NCI-H1105 (cell line): ENCODE measurements at regions not wholly inside any gene's neighbourhood (a gene's known extent, or its start where the extent isn't known, plus 50 kb on each side); places are given as distances from the start of the nearest gene placed in this dataset.
A peak's percentile ranks its signal among the peaks of the same experiment; 100 is the strongest.

ENCODE experiments used
- DNase-seq: peaks from one replicate; lab custom pipeline; 2025; lab: John Stamatoyannopoulos, UW

DNA sequence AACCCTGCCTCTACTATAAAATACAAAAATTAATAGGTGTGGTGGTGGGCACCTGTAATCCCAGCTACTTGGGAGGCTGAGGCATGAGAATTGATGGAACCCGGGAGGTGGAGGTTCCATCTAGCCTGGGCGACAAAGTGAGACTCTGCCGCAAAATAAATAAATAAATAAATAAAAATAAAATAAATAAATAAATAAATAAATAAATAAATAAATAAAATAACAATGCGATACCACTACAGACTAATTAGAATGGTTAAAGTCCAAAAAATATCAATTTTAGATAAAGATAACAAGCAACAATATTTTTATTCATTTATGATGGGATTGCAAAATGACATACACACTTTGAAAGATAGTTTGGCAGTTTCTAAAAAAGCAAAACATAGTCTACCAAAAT lies 1131.5 kb downstream of the SI start:
- DNase-seq, result no peak

- DNase-seq, result no peak
Observed at GRCh38 chr3:163943664-163944063, 1134.6 kb downstream of the SI start.

DNA sequence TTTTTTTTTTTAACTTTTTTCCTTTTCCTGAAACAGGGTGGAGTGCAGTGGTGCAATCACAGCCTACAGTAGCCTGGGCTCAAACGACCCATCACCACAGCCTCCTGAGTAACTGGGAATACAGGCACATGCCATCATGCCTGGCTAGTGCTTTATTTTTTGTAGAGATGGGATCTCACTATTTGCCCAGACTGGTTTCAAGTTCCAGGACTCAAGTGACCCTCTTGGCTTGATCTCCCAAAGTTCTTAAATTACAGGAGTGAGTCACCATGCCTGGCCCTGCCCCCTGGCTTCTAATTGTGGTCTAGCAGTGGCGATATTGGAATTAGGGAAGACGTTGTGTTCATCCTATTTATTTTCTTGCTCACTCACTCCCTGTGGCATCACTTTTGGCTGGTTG lies 1138.4 kb downstream of the SI start:
- no peak for DNase-seq

GRCh38 chr3:163936543-163936942 lies 1141.8 kb downstream of the SI start:
- no peak for DNase-seq

- DNase-seq, result no peak
Observed at GRCh38 chr3:163935411-163935810, 1142.9 kb downstream of the SI start.

- no peak for DNase-seq
Observed at GRCh38 chr3:163929069-163929652, 1149.1 kb downstream of the SI start.

GRCh38 chr3:163927521-163927920 lies 1150.8 kb downstream of the SI start:
- DNase-seq, result no peak

DNA sequence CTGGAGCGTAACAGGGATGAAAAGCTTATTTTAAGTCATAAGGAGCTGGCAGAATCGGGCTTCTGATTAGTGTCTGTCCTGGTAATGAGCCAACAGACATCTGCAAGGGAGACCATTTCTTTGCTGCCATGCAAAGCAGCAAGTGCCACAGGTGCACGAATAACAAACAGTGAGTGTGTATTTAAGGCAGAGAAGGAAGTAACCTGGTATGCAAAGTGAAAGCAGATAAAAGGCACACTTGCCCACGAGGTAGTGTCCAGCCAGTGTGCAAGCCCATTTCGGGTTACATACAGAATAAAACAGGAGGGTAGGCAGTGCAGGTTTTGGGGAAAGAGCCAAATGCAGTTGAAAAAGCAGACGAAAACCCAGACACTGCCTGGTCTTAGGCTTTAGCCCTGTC lies 1153.7 kb downstream of the SI start:
- DNase-seq, result no peak

DNA sequence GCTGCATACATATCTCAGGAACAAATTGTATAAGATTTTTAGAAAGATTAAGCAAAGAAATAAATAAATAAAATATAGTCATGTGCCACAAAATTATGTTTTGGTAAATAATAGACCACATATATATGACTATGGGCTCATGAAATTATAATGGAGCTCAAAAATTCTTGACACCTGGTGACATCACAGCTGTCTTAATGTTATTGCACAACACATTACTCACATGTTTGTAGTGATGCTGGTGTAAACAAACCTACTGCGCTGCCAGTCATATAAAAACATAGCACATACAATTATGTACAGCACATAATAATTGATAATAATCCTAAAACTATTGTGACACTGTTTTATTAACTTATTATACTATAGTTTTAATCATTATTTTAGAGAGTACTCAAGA lies 1159.1 kb downstream of the SI start:
- DNase-seq, result no peak

DNA sequence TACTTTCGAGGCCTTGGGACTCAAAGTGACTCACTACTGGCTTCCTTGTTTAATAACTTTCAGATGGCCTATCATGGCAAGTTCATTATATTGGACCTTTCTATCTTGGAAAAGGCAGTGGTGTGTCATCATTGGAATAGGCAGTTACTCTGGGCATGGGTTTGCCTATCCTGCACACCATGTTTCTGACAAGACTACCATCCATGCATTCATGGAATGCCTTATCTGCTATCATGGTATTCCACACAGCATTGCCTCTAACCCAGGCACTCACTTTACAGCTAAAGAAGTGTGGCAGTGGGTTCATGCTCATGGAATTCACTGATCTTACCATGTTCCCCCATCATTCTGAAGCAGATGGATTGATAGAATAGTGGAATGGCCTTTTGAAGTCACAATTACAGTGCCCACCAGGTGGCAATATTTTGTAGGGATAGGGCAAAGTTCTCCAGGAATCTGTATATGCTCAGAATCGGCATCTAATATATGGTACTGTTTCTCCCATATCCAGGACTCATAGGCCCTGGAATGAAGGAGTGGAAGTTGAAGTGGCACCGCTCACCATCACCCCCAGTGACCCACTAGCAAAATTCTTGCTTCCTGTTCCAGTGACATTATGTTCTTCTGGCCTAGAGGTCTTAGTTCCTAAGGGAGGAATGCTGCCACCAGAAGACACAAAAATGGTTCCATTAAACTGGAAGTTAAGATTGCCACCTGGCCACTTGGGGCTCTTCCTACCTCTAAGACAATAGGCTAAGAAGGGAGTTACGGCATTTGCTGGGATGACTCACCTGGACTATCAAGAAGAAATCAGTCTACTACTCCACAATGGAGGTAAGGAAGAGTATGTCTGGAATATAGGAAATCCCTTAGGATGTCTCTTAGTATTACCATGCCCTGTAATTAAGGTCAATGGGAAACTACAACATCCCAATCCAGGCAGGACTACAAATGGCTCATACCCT lies 1161.4 kb downstream of the SI start:
- DNase-seq, result peak; percentile 17

DNA sequence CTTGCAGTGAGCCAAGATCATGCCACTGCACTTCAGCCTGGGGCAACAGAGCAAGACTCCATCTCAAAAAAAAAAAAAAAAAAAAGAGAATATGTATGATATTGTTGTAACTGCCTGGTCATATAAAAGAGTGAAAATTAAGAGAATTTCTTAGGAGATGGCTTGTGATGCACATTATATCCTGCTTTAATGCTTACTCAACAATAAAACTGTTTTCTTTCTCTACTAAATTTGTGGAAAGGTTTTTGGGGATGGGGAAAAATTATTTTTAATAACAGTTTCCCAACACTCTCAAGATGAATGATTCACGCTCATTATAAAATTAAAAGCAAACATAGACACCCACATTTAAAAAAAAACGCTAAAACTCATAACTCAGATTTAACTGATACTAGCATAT lies 1163.0 kb downstream of the SI start:
- DNase-seq, result no peak

GRCh38 chr3:163914567-163914966 lies 1163.7 kb downstream of the SI start:
- DNase-seq, result no peak

GRCh38 chr3:163891771-163892170 lies 1186.5 kb downstream of the SI start:
- no peak for DNase-seq

DNA sequence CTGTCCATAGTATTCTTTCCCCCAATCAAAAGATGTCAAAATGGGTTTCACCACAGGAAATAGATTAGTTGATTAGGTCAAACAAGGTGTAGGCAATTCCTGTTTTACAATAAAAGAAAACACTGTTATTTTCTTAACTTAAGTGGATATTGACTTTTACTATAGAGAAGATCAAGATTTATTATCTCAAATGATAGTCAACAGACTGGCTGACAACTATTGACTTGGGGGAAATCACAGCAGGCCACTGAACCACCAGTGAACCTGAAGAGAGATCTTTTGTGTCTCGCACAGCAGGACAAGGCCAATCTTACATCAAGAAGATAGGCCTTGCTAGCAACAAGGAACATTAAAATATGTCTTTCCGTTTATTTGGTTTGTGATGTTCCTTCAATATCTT lies 1187.6 kb downstream of the SI start:
- no peak for DNase-seq

GRCh38 chr3:163879172-163879571 lies 1199.1 kb downstream of the SI start:
- no peak for DNase-seq

DNA sequence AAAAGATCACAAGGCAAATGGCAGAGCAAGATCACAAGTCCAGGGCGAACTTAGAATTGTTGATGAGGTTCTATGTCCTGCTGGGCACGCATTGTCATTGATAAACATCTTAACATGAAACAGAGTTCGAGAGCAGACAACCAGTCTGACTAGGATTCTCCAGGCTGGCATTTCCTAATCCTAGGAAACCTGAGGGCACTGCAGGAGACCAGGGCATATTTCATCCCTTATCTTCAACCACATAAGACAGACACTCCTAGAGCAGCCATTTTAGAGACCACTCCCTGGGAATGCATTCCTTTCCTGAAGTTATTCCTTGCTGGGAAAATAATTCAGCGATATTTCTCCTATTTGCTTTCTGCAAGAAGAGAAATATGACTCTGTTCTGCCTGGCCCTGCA lies 1199.9 kb downstream of the SI start:
- no peak for DNase-seq

GRCh38 chr3:163877805-163878204 lies 1200.5 kb downstream of the SI start:
- DNase-seq, result no peak

- DNase-seq, result no peak
Observed at GRCh38 chr3:163863146-163863545, 1215.2 kb downstream of the SI start.

- no peak for DNase-seq
Observed at GRCh38 chr3:163852233-163852632, 1226.1 kb downstream of the SI start.

DNA sequence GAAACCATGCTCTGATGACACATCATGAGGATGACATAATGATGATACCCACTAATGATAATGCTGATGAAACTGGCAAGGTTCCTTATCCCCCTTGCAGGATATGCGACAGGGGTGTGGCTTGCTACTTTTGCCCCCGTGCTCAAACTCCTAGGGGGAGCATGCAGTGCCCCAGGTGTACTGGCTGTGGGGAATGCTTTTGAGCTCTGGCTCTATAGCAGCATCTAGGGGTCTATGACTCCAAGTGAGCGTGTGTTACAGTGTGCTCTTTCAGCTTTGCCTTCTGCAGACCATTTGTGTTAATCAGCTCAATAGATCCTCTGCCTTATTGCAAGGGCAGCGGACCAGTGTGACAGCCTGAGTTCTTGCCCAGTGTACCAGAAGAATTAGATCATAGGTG lies 1239.5 kb downstream of the SI start:
- DNase-seq, result no peak

DNA sequence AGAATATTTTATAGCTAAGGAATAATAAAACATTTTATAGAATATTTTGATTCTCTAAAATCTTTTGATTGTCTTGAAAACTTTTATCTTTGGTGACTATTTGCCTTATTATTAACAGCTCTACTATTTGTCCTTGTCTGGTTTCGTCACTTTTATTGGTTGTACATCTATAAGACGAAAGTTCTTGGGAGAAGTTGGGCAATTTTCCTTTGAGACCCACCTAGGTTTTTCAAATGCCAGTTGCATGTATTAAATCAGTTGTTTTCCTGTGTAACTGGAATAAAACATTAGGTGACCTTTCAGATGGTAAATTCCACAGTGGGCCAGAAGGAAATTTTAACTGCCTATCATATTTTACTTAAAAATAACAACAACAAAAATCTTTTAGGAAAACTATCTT lies 1245.7 kb downstream of the SI start:
- DNase-seq, result no peak

DNA sequence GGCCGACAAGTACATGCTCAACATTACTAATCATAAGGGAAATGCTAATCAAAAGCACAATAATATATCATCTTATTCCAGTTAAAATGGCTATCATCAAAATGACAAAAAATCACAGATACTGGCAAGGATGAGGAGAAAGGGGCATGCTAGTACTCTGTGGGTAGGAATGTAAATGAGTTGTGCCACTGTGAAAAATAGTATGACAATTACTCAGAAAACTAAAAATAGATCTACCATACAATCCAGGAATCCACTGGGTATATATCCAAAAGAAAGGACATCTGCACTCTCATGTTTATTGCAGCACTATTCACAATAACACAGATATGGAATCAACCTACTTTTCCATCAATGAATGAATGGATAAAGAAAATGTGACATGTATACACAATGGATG lies 1256.5 kb downstream of the SI start:
- DNase-seq, result no peak

DNA sequence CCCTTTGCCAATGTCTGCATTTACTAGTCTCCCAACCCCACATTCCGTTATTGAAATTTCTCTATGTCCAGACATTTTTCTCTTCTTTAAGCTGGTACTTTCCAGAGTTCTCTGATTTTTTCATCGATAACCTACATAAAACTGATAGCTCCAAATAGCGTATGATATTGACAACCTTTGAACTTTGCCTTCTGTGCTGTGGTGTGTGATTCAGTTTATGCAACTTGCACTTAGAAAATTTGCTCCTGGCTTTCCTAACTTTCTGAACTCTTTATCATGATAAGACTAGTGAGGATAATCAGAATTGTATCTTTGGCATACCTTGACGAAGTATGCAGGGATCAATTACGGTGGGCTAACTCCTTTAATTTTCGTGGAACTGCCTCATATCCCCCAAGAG lies 1261.3 kb downstream of the SI start:
- DNase-seq, result no peak

DNA sequence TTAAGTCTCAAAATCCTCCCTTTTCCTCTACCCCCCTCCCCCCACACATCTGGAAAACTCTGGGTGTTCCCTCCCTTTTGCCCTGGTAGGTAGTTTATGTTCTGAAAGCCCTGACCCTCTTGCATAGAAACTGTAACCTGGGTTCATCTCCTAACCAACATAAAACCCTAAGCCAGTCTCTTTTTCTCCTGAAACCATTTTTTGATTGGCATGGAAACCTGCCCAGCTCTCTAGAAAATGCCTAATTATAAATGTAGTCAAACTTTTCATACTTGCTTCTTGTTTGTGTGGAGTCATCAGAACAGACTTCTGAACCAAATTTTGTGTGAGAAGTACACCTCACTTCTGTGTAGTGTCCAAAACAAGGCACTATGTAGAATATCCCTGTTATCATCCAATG lies 1264.4 kb downstream of the SI start:
- DNase-seq, result no peak
